GM21786 (cell line): ENCODE measurements at regions not wholly inside any gene's neighbourhood (a gene's known extent, or its start where the extent isn't known, plus 50 kb on each side); places are given as distances from the start of the nearest gene placed in this dataset.

Experiments
- ATAC-seq: cut with Tn5 transposase; IDR thresholded peaks from one replicate; pipeline ENCODE4 v1.9.1; 2021; ENCODE audit not compliant: unreplicated experiment

DNA sequence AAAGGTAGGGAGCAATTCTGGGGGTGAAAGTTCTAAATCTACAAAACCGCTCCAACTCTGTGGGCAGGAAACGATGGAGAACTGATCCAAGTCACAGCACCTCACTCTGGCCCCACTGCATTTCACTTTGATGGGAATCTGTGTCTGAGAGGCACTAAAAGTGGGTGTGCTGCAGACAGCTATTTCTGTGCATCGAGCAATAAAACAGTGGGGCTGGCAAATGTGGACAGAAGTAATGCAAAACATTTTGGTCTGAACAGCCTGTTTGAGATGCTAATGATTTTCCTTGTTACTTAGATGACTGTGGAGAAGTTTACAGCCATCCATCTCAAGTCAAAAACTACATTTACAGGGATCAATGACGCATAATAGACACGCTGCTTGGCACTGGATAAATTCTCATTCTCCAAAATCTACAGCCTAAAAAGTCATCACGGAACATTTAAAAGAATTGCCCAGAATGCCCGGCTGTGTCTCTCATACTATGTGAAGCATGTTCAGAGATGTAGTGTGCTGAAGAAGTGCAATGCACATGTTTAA lies 1671.6 kb upstream of the TENM3 start:
- ATAC-seq: no peak

GRCh38 chr4:180578175-180578574 lies 1665.0 kb upstream of the TENM3 start:
- no peak for ATAC-seq

- no peak for ATAC-seq
Measured at GRCh38 chr4:180581061-180581460, 1662.1 kb upstream of the TENM3 start.

DNA sequence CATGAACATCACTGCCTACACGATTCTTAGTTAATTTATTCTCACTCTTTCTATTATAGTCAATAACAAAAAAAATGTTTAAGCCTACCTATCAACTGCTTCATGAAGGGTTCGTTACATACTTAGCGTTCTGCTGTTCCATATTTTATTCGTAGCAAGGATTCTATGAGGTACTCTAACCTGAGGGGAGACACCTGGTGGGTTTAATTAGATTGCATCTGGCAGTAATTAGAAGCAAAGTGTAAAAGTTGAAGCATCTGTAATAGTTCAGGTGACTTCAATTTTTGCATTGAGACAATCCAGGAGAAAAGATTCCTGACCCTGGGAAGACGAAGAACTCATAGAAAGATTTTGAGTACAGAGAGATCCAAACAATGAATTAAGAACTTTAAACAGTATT lies 1655.8 kb upstream of the TENM3 start:
- ATAC-seq: no peak

DNA sequence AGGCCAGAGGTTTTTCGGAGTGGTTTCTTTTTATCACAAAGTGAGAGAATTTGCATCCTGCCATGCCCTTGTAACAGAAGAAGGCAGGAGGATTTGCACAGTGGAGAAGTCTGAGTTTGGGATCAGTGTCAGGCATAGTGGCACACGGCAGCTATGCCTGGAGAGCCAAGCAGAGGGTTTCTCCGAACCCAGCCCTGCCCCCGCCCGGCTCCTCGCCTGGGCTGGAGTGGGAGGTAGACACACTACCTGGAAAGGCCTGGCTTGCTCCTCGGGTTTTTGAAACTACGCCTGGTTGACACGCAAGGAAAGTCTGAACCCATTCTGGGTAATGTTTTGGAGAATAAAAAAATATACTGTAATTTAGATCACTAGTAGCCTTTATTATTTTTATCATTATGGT lies 1653.6 kb upstream of the TENM3 start:
- no peak for ATAC-seq

DNA sequence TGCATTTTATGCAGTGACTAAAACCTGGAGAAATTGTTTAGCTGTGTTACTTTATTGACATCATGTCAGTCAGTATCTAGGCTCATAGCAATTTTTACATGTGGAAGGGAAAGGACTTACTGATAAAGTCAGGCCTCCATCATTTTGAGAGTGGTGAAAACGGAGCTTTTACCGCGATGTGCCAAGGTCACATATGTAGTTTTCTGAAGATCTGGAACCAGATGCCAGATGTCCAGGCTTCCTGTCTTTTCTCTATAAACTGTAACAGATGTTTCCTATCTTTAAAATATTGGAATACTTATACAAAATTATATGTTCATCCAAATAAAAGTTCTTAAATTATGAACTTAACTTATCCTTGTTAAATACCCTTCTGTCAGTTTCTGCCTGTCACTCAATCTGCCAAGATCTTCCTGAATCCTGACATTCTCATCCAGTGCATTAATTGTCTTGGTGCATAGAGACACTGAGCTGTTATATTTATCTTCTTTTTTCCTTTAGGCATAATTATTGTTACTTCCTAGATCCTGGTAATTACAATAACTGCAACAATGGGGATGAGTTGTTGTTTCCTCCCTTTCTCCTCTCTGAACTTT lies 1646.2 kb upstream of the TENM3 start:
- ATAC-seq: no peak

- ATAC-seq: no peak
Measured at GRCh38 chr4:180598281-180598680, 1644.9 kb upstream of the TENM3 start.

DNA sequence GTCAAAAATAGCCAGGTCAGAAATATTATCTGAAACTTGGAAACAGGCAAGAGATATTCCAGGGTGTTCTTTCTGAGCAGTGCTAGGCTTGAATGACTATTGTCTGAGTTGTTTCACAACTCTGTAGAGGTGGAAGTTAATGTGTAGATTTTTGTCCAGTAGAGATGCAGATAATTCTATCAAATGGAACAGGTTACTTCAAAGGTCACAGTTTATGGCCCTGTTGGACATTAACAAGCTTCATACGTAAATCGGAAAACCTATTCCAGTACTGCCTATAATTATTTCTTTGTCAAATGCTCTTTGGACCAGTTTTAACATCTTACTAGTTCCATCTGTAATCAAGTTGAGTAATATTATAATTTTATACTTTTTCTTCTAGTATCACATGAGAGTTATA lies 1639.4 kb upstream of the TENM3 start:
- no peak for ATAC-seq

GRCh38 chr4:180610324-180610723 lies 1632.9 kb upstream of the TENM3 start:
- ATAC-seq: no peak

GRCh38 chr4:180615746-180616145 lies 1627.5 kb upstream of the TENM3 start:
- ATAC-seq: no peak

DNA sequence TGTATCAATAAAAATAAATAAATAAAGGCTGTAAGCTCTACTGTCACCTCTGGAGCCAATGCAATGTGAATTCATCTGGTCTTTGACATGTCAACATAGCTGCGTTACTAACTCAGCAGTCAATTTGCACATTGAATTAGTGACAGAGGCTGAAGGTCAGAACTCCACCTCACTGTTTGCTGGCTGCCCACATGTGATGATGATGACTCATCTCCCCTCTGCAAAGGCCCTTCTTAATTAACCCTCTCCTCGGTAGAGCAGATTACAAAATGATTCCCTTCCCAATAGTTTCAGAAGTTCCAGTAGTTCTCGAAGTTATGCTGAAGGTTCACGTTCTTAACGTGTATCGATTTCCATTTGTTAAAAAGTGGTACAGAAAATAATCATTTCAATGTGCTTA lies 1626.0 kb upstream of the TENM3 start:
- ATAC-seq: no peak

- ATAC-seq: no peak
Measured at GRCh38 chr4:180618396-180618795, 1624.8 kb upstream of the TENM3 start.

DNA sequence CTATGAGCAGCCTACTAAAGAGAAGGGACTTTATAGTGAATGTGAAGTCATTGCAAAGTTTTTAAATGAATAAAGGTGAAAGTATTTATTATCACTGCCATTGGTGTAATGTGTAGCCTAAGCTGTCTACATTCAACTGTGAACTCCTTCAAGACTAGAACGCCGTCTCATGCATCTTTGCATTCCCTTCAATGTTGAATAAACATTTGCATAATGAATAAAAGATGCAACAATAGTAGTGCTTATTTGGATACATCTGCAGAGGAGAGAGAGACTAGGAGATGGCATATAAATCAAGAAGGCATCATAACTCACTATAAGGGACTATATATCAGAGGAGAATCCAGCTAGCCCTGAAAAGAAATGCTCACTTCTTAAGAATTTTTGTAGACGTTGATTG lies 1623.8 kb upstream of the TENM3 start:
- ATAC-seq: no peak

- no peak for ATAC-seq
Measured at GRCh38 chr4:180622254-180622653, 1620.9 kb upstream of the TENM3 start.

DNA sequence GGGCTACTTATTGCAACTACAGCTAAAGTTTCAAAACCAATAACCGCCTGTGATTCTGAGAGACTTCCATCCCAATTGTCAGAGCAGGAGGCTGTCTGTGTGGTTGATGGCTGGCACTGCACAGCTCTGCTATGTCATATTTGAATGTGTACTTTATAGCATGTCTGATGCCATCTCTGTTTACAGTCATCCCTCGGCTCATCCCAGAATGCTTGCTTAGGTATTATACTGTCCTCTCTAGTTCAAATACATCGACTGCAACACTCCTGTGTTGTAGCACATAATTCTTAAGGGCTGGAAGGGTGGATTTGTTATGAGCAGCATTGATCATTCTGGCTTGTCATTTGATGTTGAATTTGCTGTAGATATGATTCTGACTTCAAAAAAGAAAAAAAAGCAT lies 1617.5 kb upstream of the TENM3 start:
- no peak for ATAC-seq

DNA sequence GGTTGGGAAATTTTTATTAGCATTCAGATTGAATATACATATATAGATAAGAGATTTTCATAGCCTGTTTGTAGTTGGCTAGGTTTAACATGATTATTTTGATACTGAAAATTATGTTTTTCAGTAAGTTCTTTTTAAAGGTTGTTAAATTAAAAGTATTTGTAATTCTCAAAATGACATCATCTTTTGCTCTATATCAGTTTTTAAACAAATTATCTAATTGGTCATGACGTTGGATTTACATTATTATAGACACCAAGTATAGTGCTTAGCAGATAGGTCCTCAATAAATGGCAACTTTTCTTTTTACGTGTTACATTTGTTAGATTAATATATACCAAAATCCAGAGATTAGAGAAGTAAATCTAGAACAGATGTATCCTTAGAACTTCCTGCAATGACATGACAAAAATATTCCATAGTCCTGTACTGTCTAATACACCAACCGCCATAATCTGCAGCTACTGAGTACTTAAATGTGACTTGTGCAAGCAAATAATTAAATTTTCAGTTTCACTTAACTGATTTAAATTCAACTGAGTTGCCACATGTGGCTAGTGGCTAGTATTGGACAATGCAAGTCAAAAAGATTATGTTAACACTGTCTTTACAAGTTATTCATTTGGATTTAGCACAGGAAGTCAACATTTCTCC lies 1613.1 kb upstream of the TENM3 start:
- ATAC-seq: no peak

- no peak for ATAC-seq
Measured at GRCh38 chr4:180634306-180634705, 1608.9 kb upstream of the TENM3 start.

DNA sequence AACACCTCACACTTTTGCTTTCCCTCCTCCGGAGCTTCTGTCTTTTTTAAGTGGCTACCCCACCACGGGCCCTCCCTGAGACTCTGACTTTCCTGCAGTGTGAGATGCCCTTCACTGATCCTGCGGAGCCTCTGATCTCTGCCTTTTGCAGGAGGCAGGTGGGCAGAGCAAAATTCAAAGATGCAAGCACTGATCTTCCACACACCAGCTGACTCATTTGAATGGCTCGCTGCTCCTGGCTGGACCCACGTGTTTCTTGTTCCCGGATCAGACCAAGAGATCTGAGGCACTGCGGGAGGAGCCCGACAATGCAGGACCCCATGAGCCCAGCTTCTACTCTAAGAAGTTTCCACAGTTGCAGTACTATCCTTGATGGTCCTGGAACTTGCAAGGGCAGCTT lies 1607.9 kb upstream of the TENM3 start:
- no peak for ATAC-seq

GRCh38 chr4:180636696-180637404 lies 1606.4 kb upstream of the TENM3 start:
- ATAC-seq: no peak

GRCh38 chr4:180637616-180638015 lies 1605.6 kb upstream of the TENM3 start:
- peak; percentile 39 for ATAC-seq

GRCh38 chr4:180640193-180640592 lies 1603.0 kb upstream of the TENM3 start:
- no peak for ATAC-seq

DNA sequence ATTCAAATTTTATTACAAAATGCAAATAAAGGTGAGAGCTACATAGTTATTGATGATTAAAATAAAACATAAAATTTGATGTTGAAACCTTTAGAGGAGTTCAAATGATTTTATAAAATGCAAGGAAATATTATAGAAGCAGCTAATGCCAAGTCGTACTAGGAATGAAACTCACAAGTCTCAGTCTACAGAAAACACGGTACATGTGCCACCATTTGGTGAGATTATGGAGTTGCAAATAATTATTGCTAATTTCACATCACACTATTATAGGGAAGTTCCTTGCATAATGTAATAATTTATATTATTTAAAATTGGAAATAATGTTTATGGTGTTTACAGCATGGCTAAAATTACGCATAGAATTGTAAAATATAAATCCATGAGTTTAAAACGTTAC lies 1601.7 kb upstream of the TENM3 start:
- no peak for ATAC-seq
